ENCODE measurements at regions not wholly inside any gene's neighbourhood (a gene's known extent, or its start where the extent isn't known, plus 50 kb on each side); places are given as distances from the start of the nearest gene placed in this dataset.

- Mint-ChIP-seq H3K27me3 (ENCODE audit: insufficient read depth, unreplicated experiment) (peaks cover 17% of the 10 kb centered on the region), H3K27ac (ENCODE audit: low read depth, unreplicated experiment) (no peak overlapping the region), H3K9me3 (ENCODE audit: unreplicated experiment) (no peaks in the 10 kb centered on the region), H3K36me3 (ENCODE audit: insufficient read depth, unreplicated experiment) (no peaks in the 10 kb centered on the region), H3K4me1 (ENCODE audit: insufficient read depth, unreplicated experiment) (no peaks in the 10 kb centered on the region), H3K4me3 (ENCODE audit: unreplicated experiment) (no peak overlapping the region)
- TF ChIP-seq, protein P1, sequence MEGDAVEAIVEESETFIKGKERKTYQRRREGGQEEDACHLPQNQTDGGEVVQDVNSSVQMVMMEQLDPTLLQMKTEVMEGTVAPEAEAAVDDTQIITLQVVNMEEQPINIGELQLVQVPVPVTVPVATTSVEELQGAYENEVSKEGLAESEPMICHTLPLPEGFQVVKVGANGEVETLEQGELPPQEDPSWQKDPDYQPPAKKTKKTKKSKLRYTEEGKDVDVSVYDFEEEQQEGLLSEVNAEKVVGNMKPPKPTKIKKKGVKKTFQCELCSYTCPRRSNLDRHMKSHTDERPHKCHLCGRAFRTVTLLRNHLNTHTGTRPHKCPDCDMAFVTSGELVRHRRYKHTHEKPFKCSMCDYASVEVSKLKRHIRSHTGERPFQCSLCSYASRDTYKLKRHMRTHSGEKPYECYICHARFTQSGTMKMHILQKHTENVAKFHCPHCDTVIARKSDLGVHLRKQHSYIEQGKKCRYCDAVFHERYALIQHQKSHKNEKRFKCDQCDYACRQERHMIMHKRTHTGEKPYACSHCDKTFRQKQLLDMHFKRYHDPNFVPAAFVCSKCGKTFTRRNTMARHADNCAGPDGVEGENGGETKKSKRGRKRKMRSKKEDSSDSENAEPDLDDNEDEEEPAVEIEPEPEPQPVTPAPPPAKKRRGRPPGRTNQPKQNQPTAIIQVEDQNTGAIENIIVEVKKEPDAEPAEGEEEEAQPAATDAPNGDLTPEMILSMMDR (IDR thresholded peaks at IDR 0.05; ENCODE audit: unreplicated experiment), result no peak
- no peak for DNase-seq (ENCODE audit: unreplicated experiment)
- CTCF ChIA-PET, result interaction anchor here (1.2 kb wide), 1 partner anchor 56 kb away, joined by 3 read pairs; no protein-coding TSS in a partner anchor
- POLR2A ChIA-PET, result no interaction called here
- no TSS peak for BruUV-seq (replicated peaks)
- intact Hi-C loops (cut with micrococcal nuclease), result no loop called here
These were observed 93.5 kb upstream of the ZNF804B start for GRCh38 chr7:88665892-88666514.

- no peak overlapping the region for H3K27ac Mint-ChIP-seq (ENCODE audit: low read depth, unreplicated experiment)
- CTCF ChIA-PET, result interaction anchor here (1.2 kb wide), 1 partner anchor 55 kb away, joined by 3 read pairs; no protein-coding TSS in a partner anchor
- H3K4me3 Mint-ChIP-seq (ENCODE audit: unreplicated experiment), result no peak overlapping the region
- peaks cover 17% of the 10 kb centered on the region for H3K27me3 Mint-ChIP-seq (ENCODE audit: insufficient read depth, unreplicated experiment)
- H3K9me3 Mint-ChIP-seq (ENCODE audit: unreplicated experiment), result no peaks in the 10 kb centered on the region
- POLR2A ChIA-PET, result no interaction called here
- H3K4me1 Mint-ChIP-seq (ENCODE audit: insufficient read depth, unreplicated experiment), result no peaks in the 10 kb centered on the region
- no TSS peak for BruUV-seq (replicated peaks)
- no peak for DNase-seq (ENCODE audit: unreplicated experiment)
- no peaks in the 10 kb centered on the region for H3K36me3 Mint-ChIP-seq (ENCODE audit: insufficient read depth, unreplicated experiment)
- intact Hi-C loops (cut with micrococcal nuclease), result no loop called here
- TF ChIP-seq, protein P1 (IDR thresholded peaks at IDR 0.05; ENCODE audit: unreplicated experiment), result no peak
These were observed 94.8 kb upstream of the ZNF804B start for GRCh38 chr7:88664630-88665233.

- Mint-ChIP-seq H3K36me3 (ENCODE audit: insufficient read depth, unreplicated experiment) (no peaks in the 10 kb centered on the region), H3K4me3 (ENCODE audit: unreplicated experiment) (no peak overlapping the region), H3K9me3 (ENCODE audit: unreplicated experiment) (no peaks in the 10 kb centered on the region), H3K27me3 (ENCODE audit: insufficient read depth, unreplicated experiment) (no peaks in the 10 kb centered on the region), H3K27ac (ENCODE audit: low read depth, unreplicated experiment) (no peak overlapping the region), H3K4me1 (ENCODE audit: insufficient read depth, unreplicated experiment) (no peaks in the 10 kb centered on the region)
- CTCF ChIA-PET, result no interaction called here
- TF ChIP-seq, protein P1 (IDR thresholded peaks at IDR 0.05; ENCODE audit: unreplicated experiment), result no peak
- no TSS peak for BruUV-seq (replicated peaks)
- POLR2A ChIA-PET, result no interaction called here
- no peak for DNase-seq (ENCODE audit: unreplicated experiment)
- intact Hi-C loops (cut with micrococcal nuclease), result no loop called here
These were observed 97.6 kb upstream of the ZNF804B start for GRCh38 chr7:88661921-88662320.

DNA sequence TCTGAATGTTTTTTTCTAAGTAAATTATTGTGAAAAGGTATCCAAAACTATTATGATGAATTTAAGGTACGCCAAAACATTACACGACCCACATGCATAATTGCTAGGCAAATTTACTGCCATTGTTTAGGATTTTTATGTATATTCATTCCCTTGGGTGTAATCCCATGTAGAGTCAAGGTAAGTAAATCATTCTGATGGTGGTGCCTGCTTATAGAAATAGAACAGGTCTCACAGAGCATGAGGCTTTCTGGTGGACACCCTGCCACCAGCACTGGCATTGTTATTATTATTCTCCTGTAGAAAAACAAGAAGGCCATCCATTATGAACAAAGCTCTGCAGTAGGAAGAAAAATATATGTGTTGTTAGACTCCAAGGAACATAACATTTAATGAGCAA lies 111.7 kb upstream of the ZNF804B start:
- peaks cover 22% of the 10 kb centered on the region for H3K27me3 Mint-ChIP-seq (ENCODE audit: insufficient read depth, unreplicated experiment)
- no TSS peak for BruUV-seq (replicated peaks)
- H3K4me3 Mint-ChIP-seq (ENCODE audit: unreplicated experiment), result no peak overlapping the region
- H3K9me3 Mint-ChIP-seq (ENCODE audit: unreplicated experiment), result peaks cover 6% of the 10 kb centered on the region
- DNase-seq (ENCODE audit: unreplicated experiment), result no peak
- ChIA-PET CTCF (no interaction called here), POLR2A (no interaction called here)
- TF ChIP-seq, protein P1 (IDR thresholded peaks at IDR 0.05; ENCODE audit: unreplicated experiment), result no peak
- H3K4me1 Mint-ChIP-seq (ENCODE audit: insufficient read depth, unreplicated experiment), result no peaks in the 10 kb centered on the region
- H3K27ac Mint-ChIP-seq (ENCODE audit: low read depth, unreplicated experiment), result no peak overlapping the region
- intact Hi-C loops (cut with micrococcal nuclease), result no loop called here
- H3K36me3 Mint-ChIP-seq (ENCODE audit: insufficient read depth, unreplicated experiment), result no peaks in the 10 kb centered on the region
